NOMO-1 (cell line): ENCODE measurements at regions not wholly inside any gene's neighbourhood (a gene's known extent, or its start where the extent isn't known, plus 50 kb on each side); places are given as distances from the start of the nearest gene placed in this dataset.
A peak's percentile ranks its signal among the peaks of the same experiment; 100 is the strongest.

Experiments used
- DNase-seq, 2 experiments: peaks; one replicate each; lab custom pipeline; 2025; ENCODE audit not compliant: unreplicated experiment in 2 of 2; lab: John Stamatoyannopoulos, UW

- no peak for DNase-seq
Measured at GRCh38 chr5:166532456-166533220, 1758.8 kb upstream of the WWC1 start.

- no peak for DNase-seq
Measured at GRCh38 chr5:166535641-166536040, 1755.8 kb upstream of the WWC1 start.

DNA sequence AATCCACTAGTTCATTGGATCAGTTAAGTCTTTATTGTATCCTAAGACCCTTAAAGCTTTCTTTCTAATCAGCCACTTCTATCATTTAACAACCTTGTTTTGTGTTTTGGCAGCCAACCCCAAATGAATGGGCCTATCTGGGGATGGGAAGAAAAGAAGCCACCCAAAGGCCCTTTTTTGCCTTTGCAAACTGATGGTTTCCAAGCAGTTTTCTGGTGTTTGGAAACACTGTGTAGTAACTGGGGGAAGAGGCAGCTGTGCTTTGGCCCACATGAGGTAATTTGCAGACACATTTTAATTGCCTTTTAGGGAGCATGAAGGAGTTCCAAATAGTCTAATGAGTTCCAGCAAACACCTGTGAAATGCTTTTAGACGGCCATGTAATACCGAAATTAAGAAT lies 1751.3 kb upstream of the WWC1 start:
- DNase-seq = no peak

- DNase-seq = no peak
Measured at GRCh38 chr5:166551384-166551783, 1740.1 kb upstream of the WWC1 start.

DNA sequence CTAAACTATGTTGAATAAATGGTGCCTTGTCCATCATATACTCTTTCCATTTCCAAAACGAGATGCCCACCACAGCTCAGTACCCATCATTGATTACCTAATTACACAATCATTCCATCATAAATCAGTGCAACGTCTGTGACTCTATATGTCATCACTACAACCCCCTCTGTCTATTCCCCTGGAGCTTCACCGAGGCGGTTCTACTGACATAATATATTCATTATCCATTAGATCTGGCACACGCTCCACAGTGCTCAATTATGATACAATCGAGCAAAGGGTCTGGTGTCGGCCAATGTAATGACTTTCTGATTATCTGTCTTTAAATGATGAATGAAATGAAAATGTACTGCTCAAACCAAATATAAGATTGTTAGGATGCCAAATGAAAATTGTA lies 1737.7 kb upstream of the WWC1 start:
- no peak for DNase-seq

DNA sequence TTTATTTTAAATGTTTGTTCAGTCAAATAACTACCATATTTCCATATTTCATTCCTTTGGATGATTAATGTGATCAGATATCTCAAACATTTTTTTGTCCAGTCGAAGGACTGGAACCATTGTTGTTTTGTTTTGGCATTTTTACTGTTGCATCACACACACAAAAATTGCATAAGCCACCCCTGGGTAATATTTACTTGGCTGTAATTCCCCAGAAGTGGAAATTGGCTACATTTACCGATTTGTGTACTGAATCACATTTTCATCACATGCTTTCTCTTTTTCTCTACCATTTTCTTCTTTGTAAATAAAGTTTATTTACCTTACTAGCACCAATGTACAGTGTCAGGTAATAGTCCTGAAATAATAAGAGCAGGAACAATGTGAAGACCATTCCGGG lies 1729.7 kb upstream of the WWC1 start:
- DNase-seq = no peak

DNA sequence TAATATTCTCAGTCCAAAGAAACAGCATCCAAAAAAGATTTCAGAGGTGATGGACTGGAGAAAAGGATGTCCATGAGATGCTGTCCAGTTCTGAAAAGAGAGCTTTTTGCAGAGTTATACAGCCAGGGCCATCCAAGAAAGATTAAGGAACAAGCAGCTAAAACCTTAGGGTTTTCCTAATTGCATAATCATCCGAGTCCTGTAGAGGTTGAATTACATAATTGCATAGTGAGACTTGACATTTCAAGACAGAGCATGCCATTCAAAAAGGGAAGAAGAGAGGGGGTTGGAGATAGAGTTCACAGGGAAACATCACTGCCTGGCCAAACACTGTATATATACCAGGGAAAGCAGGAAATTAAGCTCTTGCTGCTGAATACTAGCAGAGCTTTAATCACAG lies 1729.2 kb upstream of the WWC1 start:
- DNase-seq = peak; percentile 35 to 77

DNA sequence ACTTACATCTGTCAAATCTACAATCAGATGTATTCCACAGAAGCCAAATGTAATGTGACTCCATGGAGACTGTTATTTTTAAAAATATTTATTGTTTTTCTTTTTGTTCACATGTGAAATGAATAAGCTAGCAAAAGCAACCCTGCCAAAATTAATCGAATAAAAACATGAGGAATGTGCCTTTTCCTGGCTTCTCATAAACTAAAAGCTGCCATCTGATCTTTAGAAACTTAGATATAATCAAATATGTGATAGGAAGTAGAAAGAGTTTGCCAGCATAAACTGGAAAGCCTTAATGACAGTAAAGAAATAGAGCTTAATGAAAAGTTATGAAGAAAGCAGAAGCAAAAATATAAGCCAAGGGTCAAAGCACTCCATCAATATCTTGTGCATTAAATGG lies 1724.7 kb upstream of the WWC1 start:
- DNase-seq = no peak

DNA sequence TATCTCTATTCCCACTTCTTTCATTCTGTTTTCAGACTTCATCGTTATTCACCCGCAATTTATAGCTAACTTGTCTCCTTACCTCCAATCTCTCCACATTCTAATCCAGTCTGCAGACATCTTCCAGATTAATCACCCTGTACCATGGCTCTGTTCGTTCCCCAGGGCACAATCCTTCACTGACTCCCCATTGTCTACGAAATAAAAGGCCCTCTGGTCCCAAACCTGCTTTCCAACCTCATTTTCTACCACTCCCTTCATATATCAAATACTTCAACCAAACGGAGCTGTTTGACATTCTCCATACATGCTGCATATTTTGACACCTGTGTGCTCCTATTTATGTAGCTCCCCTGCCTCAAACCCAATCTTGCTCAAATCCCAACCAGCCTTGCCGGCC lies 1720.6 kb upstream of the WWC1 start:
- DNase-seq = no peak

DNA sequence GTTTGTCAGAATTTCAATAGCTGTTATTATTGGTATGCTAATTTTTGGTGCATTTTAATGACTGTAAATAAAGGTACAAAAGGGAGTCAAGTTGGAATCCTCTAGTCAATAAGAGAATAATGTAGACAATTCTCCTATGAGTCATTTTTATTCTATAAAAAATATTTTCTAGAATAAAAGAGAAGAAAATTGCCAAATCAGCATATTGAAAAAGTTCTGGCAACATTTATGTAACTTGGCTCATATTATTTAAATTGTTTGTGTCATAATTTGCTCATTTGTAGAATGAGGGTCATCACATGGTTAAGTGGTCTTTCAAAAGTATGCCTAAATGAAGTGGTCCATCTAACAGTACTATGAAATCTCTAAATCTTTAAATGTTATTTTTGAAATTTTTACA lies 1719.8 kb upstream of the WWC1 start:
- no peak for DNase-seq

DNA sequence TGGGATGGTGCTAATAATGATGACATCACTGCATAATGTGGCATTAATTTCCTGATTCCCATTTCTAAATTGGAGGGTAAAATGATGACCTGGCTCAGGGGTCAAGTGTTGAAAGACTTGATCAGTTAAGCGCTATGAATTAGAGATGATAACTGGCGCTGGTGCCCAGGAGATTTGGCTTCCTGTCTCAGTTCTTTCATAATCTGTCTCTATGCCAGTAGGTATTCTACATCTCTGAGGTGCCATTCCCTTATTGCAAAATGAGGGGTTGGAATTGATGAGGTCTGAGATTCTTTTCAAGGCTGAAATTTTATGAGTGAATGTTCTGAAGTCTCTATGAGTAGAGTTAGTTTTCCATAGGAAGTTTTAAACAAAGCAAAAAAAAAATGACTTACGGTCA lies 1715.1 kb upstream of the WWC1 start:
- DNase-seq = no peak

- DNase-seq = no peak
Measured at GRCh38 chr5:166581826-166582225, 1709.6 kb upstream of the WWC1 start.

DNA sequence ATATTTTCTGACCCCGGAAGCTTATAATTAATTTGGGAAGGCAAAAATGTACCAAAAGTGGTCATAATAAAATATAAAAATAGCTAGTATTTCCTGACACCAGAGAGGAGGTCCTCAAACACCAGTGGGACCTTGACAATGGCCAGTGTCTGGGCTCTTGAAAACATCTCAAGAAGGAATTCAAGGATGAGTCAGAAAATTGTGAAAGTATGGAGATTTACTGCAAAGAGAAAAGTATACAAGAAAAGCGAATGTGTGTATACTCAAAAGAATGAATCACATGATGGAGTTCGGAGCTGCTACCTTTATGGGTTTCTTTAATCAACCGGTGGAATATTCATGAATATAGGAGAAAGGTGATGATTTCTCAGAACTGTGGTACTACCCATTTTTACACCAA lies 1709.0 kb upstream of the WWC1 start:
- DNase-seq = no peak

GRCh38 chr5:166594567-166594966 lies 1696.9 kb upstream of the WWC1 start:
- DNase-seq = peak in 1 of 2 experiments; percentile 22

DNA sequence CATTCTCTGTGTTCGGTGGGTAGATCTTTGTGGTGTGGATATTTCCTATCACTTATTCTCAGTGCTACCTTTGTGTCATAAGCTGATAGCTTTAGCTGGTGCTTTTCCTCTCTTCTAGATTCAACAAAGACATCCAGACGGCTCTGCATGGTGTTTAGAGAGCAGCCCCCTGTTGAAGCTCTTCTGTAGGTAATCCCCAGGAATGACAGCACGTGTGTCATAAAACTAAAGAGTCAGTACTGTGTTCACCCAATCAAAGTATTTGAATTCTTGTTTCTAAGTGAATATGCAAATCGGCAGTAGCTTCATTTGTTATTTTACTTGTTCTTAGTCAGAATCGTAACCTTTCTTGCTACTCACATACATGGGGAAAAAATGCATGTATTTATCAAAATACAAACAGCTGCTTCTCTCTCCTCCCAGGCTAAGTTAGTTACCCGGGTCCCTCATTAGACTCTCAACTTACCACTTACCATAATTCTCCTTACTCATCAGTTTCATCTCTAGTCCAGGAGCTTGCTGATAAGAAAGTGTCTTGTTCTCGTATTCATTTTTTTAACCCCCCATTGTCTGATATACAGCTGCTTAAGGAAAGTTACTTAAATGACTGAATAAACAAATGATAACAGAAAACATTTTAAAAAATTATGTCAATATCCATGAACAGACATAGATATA lies 1696.0 kb upstream of the WWC1 start:
- DNase-seq = no peak

DNA sequence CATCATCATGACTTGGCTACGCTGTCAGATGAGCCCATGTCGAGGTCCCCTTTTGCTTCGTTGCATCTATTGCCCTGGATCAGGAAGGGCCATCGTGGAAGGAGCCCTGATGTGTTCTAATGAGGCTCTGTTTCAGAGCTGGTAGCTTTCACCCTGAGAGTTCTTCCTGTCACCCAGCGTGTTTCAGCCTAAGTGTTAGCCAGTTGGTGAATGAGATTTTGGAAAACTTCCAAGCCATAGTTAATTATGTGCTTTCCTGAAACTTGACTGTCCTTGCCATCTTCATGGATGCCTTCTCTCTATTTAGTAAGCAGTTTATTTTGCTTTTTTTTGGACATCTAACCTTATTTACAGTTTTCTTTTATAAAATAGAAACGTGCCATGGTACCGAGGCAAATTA lies 1695.4 kb upstream of the WWC1 start:
- no peak for DNase-seq

GRCh38 chr5:166602271-166602670 lies 1689.2 kb upstream of the WWC1 start:
- no peak for DNase-seq

DNA sequence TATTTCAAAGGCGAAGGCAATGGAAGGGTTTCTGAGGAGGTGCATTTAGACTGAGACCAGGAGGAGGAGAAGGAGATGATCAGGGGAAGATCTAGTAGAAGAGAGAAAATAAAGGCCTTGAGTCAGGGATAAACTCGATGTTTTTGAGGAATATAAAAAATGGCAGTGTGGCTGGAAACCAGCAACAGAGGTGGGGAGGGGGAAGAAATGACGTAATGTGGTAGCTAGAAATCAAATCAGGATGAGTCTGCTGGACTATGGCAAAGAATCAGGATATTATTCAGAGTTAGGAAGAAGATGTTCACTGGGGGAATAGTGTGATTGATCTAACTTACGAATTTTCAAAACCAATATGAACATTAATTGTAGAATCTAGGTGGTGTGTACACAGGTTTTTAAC lies 1673.9 kb upstream of the WWC1 start:
- DNase-seq = no peak

GRCh38 chr5:166618526-166618925 lies 1672.9 kb upstream of the WWC1 start:
- DNase-seq = no peak

DNA sequence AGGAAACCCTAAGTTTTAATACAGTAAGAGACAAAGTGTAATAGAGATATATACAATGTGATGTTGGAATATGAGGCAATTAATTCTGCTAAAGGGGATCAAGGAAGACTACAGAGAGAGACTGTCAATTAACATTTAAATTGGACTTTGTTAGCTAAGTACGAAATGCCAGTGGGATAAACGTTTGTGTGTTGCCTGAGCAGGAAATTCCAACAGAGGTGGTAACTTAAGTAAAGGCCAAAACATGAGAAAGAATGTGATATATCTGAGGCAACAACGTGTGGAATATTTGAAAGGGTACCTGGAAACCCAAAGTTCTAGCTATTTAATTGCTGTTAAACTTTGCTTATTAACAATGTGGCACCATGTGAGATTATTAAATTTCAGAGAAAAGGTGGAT lies 1666.9 kb upstream of the WWC1 start:
- no peak for DNase-seq

GRCh38 chr5:166625210-166625865 lies 1666.1 kb upstream of the WWC1 start:
- no peak for DNase-seq

DNA sequence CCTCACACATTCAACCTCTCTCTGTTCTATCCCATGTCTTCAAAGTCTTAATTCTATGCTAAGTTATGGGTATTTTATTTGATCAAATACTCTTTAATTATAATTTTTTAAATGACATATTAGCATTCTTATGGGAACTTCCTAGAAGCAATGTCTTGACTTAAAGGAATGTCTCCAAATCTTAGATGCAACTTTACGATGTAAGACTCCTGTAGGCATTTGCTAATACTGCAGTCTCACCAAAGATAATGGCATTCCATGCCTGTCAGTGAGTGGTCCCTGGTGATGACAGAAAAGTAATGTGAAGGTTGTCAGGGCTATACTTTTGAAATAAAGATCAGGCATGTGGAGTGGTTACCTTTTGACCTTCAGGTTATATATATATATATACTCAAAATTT lies 1654.2 kb upstream of the WWC1 start:
- no peak for DNase-seq
